Forelimb muscle (tissue), 1 donor: ENCODE measurements at regions not wholly inside any gene's neighbourhood (a gene's known extent, or its start where the extent isn't known, plus 50 kb on each side); places are given as distances from the start of the nearest gene placed in this dataset.

Experiments used
- DNase-seq: peaks from one replicate; pipeline ENCODE4 v3.0.0-alpha.2; 2013; ENCODE audit warnings: low read depth

DNA sequence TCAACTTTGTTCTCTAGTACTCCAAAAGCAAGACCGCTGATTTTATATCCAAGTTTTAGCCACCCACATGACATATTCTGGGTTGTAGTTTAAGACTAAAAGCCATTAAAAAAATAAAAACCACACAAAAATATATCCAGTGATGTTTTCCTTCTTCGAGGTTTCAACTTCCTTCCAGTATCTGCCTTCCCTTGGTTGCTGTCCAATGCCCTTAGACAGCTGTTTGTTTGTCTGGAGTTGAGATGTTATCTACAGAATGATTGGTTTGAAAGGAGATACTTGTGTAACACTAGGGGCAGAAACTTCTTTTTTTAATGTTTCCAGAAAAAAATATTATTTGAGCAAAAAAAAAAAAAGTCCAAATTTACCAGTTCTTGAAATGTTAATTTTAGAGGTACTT is 591.5 kb upstream of the PCDH9 start:
- no peak for DNase-seq

DNA sequence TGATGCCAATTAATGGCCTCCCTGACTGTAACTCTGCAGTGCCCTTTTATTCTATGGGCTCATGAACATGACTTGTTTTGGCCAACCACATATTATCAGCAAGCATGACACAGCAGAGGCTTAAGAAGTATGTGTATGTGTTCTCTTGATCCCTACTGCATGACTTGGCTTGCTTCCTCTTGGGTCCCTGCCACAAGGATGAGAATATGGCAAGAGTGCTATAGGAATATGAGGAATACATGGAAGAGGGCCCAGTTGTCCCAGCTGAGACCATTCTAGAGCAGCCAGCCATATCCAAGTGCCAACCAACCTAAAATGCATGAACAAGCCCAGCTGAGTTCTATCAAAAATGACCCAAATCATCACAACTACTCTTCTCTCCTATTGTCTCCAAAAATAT is 576.7 kb upstream of the PCDH9 start:
- peak; percentile 13 for DNase-seq

DNA sequence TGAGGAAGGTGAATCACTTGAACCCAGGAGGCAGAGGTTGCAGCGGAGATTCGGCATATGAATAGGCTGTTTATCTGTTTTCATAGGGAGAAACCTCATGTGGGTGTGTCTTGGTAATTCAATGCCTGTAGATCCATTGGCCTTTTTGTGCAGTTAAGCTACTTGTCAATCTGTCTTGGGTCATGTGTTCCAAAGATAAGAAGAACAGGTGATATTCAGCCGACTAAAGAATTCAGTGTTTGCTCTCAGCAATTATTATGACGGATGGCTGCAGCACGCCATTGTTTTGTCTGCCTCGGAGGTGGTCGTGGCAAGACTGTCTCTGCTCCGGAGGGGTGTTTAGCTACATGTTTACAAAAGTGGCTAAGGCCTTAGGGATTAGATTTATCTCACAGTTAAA is 573.0 kb upstream of the PCDH9 start:
- DNase-seq, result no peak

DNA sequence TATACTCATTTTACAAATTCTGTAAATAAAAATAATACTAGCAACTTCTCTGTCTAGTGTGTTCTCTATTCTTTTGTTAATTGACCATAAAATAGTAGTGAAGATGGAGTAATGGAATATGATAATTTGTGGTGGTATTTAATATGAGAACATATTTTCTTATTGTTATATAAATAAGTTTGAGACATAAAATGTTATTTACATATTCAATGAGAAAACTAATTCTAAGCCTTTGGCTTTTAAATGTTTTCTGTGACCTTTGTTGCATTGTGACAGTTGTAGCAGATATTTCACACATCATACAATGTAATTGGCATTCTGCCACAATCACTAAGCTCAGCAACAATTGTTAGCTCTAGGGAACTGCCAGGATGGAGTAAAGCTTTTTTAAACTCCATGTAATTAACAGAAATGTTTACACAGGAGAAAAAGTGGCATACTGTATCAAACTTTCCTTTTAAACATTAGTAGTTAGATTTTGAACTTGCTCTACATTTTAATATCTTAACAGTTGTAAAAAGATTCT is 562.1 kb upstream of the PCDH9 start:
- DNase-seq, result no peak

DNA sequence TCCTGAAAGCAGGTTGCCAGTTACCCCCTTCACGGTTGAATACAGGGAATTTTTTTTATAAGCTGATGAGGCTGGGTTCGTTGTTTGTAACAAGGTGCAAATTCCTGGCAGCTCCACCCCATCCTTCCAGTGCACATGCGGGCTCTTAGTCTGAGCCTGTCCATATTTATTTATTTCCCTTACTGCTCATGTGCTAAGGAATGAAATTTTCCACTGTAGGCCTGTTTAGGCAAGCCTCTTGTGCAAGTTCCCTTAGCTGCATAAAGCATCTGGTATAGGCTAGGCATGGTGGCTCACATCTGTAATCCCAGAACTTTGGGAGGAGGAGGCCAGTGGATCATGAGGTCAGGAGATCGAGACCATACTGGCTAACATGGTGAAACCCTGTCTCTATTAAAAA is 560.9 kb upstream of the PCDH9 start:
- DNase-seq, result no peak

DNA sequence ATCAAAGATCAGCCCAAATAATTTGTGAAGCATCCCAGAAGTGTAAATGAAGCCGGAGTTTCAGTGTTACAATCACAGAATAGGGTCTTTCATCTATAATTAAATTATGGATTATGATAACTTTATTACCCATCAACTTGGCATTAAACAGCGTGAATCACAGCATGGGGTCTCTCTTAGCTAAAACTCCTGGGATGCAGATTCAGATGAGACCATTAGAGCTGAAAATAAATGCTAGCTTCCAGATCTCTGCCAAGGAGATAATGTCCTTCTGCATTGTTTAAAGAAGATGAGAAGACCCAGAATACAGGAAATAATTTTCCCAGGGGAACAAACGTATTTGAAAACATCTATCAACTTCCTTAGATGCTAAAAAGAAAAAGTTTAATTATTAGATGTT is 546.0 kb upstream of the PCDH9 start:
- no peak for DNase-seq

DNA sequence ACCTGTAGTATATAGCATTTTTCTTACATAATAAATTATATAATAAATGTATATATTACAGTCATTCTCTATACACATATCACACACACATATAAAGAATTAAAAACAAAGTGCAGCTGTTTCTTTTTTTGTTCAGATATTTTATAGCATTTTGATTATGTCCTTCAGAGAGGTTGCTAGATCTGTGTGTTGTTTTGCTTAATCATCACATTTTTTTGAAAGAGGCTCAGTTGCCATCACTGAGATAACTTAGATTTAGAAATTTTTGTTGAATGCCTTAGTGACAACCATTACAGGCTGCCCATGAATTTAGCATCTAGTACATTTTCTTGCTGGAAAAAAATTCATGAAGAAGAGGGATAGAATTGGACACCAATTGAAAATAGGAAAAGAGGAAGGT is 545.2 kb upstream of the PCDH9 start:
- DNase-seq, result no peak

DNA sequence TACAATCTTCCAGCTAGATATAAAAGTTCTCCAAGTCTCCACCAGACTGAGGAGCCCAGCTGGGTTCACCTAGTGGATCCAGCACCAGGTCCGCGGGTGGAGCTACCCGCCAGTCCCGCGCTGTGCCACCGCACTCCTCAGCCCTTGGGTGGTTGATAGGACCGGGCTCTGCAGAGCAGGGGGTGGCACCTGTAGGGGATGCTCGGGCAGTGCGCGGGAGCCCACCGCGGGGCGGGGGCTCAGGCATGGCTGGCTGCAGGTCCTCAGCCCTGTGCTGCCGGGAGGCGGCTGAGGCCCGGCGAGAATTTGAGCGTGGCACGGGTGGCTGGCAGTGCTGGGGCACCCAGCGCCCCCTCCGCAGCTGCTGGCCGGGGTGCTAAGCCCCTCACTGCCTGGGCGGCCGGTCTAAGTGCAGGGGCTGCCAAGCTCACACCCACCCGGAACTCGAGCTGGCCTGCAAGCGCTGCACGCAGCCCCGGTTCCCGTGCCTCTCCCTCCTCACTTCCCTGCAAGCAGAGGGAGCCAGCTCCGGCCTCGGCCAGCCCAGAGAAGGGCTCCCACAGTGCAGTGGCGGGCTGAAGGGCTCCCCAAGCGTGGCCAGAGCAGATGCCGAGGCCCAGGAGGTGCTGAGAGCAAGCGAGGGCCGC is 542.8 kb upstream of the PCDH9 start:
- DNase-seq, result no peak

DNA sequence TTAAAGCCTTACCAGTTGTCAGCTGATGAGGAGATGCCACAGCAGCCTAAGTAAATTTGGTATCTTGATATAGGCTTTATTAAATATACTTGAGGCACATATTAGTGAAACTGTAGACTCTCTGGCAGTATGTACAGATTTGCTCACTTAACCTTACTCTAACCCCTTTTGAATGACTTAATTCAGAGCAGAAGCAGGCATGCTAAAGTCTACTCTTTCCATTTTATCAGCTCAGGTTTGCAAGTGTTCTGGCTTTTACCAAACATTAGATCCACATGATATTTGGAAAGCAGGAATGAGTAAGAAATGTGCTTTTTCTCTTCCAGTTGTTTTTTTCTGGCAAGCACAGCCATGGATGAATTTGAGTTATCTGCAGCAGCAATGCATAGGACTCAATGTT is 541.0 kb upstream of the PCDH9 start:
- DNase-seq, result no peak

DNA sequence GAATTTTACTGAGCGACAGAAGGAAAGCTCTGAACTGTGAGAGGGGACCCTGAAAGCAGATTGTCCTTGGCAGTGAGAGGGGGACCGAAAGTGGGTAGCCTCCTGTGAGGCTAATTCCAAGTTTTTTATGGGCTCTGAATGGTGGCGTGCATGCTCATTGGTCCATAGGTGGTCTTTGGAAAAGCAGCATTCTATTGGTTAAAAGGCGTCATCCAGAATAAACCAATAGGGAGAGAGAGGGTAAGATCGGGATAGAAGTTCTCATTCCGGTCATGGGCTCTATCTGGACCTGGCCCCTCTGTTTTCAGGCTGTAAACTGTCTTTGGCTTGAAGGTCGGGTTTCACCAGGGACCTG is 539.8 kb upstream of the PCDH9 start:
- DNase-seq, result no peak

DNA sequence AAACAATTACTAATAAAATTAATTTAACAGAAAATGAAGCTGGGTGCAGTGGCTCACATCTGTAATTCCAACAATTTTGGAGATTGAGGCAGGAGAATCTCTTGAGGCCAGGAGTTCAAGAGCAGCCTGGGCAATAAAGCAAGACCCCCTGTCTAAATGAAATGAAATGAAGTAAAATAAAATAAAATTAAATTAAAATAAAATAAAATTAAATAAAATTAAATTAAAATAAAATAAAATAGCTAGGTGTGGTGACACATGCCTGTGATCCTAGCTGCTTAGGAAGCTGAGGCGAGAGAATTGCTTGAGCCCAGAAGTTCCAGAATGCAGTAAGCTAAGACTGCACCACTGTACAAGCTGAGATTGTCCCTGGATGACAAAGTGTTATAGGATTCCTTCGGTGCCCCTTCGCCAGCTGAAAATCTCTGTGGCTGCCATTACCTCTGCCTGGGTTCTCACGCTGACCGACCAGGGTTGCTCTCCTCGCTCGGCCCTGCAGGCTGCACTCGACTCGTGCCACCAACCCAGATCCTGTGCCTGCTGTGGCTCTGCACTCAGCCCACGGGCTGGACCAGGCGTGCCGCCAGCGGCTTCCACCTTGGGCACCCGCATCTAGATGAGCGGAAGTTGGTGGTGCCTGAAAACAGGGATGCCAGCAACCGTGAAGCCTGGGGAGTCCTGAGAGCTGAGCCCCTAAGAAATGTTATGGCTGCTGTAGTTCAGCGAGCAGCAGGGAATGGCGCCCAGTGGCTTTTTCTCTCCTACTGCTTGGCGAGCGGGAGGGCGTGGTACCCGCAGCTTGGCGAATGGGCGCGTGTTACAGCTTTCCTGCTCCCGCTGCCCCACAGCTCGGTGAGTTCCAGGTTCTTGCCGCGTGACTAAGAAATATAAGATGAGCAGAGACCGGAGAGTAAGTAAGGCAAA is 539.2 kb upstream of the PCDH9 start:
- no peak for DNase-seq

DNA sequence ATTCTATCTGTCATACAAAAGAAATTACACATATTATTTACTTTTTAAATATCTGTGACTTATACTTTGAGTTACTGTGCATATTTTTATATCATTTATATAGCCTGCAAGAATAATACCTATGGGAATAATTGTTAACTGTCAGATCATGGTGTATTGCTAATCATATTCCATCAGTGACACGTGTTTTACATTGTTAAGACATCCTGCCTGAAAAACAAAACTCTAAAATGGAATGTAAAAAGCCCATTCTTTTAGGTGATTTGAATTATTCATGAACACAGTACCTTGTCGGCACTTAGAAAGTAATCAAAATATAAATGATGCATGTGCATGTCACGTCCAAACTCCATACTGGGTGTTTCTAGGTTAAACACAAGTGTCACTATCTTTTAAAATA is 533.8 kb upstream of the PCDH9 start:
- DNase-seq, result no peak

DNA sequence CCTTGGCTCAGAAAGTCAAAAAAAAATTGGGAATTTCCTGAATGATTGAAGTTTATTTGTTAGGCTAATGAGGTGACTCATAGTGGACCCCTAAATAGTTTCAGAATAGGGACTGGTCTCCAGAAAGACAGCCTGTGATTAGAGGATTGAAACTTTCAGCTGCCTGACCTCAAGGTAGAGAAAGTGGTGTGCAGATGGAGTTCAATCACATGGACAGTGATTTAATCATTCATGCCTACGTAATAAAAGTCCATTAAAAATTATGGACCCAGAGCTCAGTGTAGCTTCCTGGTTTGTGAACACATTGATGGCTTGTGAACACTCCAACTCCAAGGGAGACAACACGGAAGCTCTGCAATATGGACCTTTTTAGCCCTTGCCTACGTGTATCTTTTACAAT is 533.2 kb upstream of the PCDH9 start:
- no peak for DNase-seq

DNA sequence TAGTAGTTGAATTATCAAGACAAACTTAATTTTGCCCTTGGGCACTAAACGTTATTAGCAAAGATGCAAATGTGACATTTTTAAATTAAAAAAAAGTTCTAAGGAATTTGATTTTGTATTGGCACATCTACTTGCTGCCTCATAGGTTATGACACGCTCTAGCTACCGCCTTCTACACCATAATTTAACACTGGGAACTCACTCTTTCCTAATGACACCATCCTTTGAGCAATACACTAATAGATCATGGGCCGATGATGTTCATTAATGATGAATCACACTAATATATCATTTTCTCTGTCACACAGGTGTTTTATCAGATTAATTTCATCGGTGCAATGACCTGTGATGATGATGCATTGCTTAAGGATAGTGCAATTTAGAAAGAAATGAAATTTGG is 528.8 kb upstream of the PCDH9 start:
- DNase-seq, result no peak

DNA sequence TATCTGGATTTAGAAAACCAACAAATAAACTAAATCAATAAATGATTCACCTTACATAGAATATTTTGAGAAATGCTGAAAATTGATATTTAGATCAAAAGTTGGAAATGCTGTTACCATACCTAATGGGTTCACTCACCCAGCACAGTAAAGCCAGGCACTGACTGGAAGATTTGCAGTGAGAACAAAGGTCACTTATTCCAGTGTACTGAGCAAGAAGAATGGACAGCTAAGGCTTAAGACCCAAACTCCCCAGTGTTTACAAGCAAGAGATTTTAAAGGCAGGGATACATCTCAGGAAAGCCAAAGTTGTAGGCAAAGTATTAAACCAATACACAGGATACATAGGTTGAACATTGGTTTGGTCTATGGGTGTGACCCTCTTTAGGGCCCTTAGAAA is 523.9 kb upstream of the PCDH9 start:
- DNase-seq, result no peak

DNA sequence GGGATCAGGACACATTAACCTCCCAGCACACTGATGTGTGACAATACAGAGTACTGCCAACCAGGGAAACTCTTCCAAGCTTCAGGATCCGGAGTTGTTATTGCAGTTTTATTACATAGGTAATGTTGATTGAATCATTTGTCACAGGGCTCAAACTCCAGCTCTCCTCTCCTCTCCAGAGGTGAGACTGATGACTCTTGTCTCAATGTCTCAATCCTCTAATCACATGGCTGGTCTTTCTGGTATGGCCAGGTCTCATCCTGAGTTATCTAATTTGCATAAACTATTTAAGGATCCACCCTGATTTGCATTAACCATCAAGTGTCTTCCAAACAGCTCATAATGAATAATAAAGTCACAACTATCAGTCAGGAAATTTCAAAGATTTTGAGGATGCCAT is 522.6 kb upstream of the PCDH9 start:
- DNase-seq, result no peak

DNA sequence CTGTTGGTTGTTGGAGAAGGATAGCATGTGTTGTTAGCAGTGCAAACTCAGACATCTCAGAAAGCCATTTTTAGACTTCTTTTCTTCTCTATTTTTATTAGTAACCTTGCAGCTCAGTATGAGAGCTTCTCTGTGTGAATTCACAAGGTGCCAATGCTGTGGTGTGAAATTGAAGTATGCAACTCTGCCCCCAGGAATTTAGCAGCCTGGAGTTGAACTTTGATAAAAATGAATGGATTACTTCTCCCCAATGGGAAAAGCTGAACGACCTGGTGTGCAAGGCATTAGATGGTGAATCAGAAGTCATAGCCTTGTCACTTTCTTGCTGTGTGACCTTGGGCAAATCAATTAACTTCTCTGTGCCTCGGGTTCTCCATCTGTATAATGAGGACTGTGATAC is 512.3 kb upstream of the PCDH9 start:
- no peak for DNase-seq

DNA sequence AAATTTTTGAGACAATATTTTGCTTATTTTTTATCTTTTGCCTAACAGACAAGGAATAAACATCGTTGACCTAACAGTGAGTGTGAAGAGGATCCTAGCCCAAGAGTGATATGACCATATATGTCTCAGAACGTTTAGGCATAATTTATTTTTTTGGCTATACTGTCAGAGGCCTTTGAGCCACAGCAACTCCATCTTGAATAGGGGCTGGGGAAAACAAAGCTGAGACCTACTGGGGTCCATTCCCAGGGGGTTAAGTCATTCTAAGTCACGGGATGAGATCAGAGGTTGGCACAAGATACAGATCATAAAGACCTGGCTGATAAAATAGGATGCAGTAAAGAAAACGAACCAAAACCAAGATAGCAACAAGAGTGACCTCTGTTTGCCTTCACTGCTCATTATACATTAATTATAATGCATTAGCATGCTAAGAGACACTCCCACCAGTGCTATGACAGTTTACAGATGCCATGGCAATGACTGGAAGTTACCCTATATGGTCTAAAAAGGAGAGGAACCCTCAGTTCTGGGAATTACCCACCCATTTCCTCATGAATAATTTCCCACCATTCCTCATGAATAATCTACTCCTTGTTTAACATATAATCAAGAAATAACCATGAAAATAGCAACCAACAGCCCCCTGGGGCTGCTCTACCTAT is 510.9 kb upstream of the PCDH9 start:
- DNase-seq, result no peak

DNA sequence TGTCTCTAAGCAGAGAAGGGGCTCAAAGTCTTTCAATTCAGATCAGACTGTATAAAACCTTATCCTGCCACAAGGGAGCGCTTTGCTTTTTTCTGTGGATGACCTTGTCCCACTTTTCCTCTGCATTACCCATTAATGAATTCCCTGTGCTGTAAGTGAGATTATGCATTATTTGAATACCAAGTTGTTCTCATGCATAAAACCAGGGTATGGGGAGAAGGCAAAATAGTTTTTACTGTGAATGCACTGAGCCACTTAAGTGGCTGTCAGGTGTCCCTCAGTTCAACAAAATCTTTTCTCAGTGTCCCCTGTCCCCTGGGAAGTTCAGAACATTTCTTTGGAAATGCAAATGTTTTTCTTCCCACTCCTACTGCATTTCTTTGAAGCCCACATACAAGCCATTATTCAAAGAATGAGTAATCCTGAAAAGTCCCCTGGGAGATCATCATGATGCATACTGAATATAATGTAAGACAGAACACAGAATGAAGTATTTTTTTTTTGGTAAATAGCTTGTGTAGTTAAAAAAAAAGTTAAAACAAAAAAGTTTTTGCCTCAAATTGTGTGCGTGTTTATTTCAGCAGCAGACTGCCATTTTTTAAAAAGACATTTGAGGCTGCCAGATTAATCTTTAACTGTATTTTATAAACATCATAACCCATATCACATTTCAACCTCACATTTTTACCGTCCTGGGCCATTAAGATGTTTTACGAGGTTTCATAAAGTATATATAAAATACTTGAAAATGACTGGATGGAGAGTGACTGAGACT is 506.7 kb upstream of the PCDH9 start:
- DNase-seq, result peak; percentile 56

DNA sequence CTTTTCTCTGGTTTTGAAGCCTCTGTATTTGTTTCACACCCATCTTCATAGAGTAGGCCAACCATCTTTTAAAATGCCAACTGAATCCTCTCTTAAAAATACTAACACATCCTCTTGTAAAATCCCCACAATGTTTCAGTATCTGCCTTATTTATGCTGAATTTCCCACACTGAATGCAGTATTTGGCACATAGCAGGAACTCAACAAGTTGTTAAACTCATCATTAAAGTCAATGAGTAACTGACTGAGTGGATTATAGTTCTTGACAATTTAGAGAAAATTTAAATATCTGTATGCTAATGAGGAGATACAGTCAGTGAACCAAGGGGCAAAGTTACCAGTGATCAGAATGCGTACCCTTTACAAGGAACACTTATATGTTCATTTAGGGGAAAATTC is 505.5 kb upstream of the PCDH9 start:
- DNase-seq, result no peak

DNA sequence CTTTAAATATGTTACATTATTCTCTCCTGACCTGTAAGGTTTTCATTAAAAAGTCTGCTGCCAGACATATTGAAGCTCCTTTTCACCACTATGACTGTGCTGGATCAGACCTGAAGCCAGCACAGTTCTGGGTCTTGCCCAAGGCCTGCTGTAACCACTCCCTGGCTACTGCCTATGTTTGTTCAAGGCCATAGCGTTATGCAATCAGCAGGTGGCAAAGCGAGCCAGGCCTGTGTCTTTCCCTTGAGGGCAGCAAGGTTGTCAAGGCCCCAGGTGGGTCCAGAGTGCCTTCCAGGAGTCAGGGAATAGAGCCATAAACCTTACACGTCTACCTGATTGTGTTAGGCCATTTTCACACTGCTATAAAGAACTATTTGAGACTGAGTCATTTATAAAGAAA is 496.8 kb upstream of the PCDH9 start:
- DNase-seq, result no peak

DNA sequence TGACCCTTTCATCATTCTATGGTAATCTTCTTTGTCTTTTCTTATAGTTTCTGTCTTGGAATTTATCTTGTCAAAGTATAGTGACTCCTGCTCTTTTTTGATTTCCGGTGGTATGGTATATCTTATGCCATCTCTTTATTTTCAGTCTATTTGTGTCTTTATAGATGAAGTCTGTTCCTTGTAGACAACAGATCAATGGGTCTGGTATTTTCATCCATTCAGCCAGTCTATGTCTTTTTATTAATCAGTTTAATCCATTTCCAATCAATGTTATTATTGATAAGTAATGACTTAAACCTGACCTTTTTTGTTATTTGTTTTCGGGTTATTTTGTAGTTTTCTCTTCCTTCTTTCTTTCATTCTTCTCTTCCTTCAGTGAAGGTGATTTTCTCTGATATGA is 495.9 kb upstream of the PCDH9 start:
- DNase-seq, result no peak
